Activated CD4-positive, alpha-beta T cell treated with anti-CD3 and anti-CD28 coated beads, Interleukin-2, amount 50 U/mL, for 48 hours (primary cell): ENCODE measurements at regions not wholly inside any gene's neighbourhood (a gene's known extent, or its start where the extent isn't known, plus 50 kb on each side); places are given as distances from the start of the nearest gene placed in this dataset.
A peak's percentile ranks its signal among the peaks of the same experiment; 100 is the strongest.

ENCODE experiments used
- DNase-seq, 2 experiments: peaks; one replicate each; pipeline ENCODE4 v3.0.0-alpha.2; 2020

GRCh38 chr11:70918242-70918641 is 334.1 kb downstream of the SHANK2 start:
- no peak for DNase-seq

GRCh38 chr11:70921804-70922203 is 330.6 kb downstream of the SHANK2 start:
- no peak for DNase-seq

- DNase-seq = no peak
These were observed 328.3 kb downstream of the SHANK2 start for GRCh38 chr11:70924108-70924507.

- no peak for DNase-seq
These were observed 327.1 kb downstream of the SHANK2 start for GRCh38 chr11:70925238-70925637.

- DNase-seq = no peak
These were observed 325.7 kb downstream of the SHANK2 start for GRCh38 chr11:70926543-70927201.

GRCh38 chr11:70928854-70929598 is 323.4 kb downstream of the SHANK2 start:
- DNase-seq = no peak

GRCh38 chr11:70930215-70930614 is 322.2 kb downstream of the SHANK2 start:
- DNase-seq = no peak

DNA sequence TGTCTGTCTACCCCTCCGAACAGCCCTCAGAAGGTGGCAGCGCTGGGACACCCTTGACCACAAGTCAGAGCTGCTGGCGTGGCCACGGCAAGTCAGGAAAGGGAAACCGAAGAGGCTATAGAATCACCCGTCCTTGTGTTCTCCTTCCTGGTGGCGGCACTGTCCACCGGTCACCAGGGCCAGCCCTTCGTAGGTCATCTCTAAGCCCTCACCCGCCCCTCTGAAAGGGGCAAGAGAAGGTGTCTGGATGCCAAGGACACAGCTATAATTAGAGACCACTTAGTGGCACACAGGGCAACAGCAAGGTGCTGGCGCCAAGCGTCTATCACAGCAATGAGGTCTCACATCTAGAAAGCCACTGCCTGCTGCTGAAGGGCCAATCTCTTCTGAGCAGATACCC is 320.9 kb downstream of the SHANK2 start:
- no peak for DNase-seq

GRCh38 chr11:70933981-70934583 is 318.3 kb downstream of the SHANK2 start:
- DNase-seq = no peak

DNA sequence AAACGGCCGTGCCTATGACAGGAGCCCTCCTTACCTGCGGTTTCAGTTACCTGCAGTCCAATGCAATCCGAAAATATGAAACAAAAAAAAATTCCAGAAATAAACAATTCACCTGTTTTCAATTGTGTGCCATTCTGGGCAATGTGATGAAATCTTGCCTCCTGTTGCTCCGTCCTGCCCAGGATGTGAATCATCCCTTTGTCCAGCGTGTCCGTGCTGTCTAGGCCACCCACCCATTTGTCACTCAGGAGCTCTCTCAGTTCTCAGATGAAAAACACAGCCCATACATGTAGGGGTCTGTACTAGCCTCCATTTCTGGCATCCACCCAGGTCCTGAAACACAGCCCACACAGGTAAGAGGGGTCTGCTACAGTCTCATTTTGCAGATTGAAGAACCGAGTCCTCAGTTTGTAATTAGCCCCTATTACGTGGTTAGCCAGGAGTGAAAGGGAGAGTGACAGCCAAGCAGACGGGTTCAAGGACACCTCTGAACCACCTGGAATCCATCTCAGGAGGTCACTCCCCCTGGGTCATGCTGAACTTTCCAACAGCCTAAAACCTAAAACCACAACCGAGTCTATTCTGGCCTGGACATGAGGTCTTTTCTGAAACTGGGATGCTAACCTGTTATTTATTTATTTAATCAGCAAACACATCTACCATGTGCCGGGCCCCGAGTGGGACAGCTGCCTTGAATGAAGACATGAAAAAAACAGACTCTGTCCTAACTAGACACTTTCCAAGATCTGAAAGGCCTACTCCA is 317.2 kb downstream of the SHANK2 start:
- no peak for DNase-seq

- DNase-seq = peak; percentile 10 to 13
These were observed 309.8 kb downstream of the SHANK2 start for GRCh38 chr11:70942593-70942992.

DNA sequence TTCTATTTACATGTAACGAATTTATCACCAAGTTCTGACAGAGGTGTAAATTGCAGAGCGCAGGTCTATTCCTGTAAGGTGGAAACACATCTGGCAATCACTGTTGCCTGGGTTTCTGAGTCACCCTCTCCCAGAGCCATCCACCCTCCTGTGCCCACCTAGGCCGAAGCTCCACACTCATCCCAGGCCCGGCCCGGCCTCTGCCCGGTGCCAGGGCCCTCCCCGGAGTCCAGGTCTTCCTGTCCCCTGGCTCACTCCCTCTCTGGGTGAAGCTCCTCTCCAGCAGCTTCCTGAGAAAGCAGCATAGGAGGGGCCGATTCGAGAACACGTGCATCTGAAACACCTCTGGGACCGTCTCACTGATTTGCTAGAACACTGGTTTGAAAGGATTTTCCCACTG is 308.2 kb downstream of the SHANK2 start:
- no peak for DNase-seq

DNA sequence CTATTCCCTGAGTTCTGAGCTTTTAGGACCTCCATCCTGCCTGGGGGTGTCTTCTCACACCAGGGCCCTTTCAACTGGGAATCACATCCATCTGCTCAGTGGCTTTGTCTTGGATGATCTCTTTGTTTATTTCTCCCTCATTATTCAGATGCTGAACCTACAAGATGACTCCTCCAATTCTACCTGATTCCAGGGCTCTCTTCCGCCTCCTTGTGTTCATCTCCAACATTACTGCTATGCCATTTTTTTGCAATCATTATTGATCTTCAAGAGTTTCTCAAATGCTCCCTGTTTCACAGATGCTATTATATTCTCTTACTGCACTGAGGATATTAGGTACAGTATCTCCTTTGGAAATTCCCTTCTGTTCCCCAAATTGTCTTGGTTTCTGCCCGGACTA is 307.7 kb downstream of the SHANK2 start:
- DNase-seq = no peak

GRCh38 chr11:70948398-70948797 is 304.0 kb downstream of the SHANK2 start:
- no peak for DNase-seq

GRCh38 chr11:70948855-70949531 is 303.4 kb downstream of the SHANK2 start:
- no peak for DNase-seq

GRCh38 chr11:70951139-70951804 is 301.1 kb downstream of the SHANK2 start:
- no peak for DNase-seq

GRCh38 chr11:70952191-70952590 is 300.2 kb downstream of the SHANK2 start:
- no peak for DNase-seq

DNA sequence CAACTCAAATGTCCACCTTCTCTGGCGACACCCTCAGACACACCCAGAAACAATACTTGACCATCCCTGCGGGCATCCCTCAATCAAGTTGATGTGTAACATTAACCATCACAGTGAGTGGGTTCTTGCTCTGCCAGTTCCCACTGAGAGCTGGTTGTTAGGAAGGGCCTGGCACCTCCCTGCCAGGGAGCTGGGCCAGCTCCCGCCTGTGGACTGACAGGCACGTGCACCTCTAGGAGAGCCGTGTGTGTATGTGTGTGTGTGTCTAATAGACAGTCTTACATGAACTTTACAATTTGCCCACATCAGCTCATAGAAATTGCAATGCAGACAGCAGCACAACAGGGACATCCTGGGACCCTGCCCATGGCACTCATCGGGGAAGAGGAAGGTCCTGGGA is 298.7 kb downstream of the SHANK2 start:
- no peak for DNase-seq

- DNase-seq = no peak
These were observed 297.9 kb downstream of the SHANK2 start for GRCh38 chr11:70954471-70954870.
